ENCODE measurements at regions not wholly inside any gene's neighbourhood (a gene's known extent, or its start where the extent isn't known, plus 50 kb on each side); places are given as distances from the start of the nearest gene placed in this dataset.

DNA sequence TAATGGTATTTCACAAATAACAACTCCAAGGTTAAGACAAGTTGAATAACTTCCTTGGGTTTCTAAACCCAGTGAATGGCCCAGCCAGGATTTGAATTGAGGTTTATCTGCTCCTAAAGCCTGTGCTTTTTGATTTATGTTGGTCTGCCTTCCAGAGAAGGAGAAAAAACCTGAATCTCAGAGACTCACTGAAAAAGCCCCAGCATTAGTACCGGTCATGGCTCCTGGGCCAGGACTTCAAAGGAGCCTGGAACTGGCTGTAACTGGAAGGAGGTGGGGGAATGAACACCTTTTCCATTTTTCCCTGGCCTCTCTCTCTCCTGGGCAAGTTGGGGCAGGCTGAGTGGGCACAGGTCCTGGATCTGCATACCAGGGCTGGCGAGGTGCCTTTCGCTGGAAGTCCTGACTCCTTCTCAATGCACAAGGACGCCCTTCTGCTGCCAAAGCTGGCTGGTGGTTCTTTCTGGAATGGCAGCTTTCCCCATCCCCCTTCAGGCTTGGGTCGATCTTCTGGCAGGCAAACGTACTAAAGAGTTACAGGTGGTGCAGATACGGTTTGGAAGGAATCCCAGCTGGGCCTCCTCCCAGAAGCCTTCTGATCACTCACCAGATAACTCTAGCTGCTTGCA lies 268.2 kb downstream of the PTEN start:
- TF ChIP-seq, protein P1, sequence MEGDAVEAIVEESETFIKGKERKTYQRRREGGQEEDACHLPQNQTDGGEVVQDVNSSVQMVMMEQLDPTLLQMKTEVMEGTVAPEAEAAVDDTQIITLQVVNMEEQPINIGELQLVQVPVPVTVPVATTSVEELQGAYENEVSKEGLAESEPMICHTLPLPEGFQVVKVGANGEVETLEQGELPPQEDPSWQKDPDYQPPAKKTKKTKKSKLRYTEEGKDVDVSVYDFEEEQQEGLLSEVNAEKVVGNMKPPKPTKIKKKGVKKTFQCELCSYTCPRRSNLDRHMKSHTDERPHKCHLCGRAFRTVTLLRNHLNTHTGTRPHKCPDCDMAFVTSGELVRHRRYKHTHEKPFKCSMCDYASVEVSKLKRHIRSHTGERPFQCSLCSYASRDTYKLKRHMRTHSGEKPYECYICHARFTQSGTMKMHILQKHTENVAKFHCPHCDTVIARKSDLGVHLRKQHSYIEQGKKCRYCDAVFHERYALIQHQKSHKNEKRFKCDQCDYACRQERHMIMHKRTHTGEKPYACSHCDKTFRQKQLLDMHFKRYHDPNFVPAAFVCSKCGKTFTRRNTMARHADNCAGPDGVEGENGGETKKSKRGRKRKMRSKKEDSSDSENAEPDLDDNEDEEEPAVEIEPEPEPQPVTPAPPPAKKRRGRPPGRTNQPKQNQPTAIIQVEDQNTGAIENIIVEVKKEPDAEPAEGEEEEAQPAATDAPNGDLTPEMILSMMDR (IDR thresholded peaks at IDR 0.05; ENCODE audit: extremely low read depth, insufficient read depth, missing control alignments), result no peak
- no peak for DNase-seq (ENCODE audit: low spot score)
- in situ Hi-C loops (cut with MboI; ENCODE audit: low pct_unique_long_range_greater_than_20kb, low sequenced_read_pairs, unreplicated experiment), result no loop called here

DNA sequence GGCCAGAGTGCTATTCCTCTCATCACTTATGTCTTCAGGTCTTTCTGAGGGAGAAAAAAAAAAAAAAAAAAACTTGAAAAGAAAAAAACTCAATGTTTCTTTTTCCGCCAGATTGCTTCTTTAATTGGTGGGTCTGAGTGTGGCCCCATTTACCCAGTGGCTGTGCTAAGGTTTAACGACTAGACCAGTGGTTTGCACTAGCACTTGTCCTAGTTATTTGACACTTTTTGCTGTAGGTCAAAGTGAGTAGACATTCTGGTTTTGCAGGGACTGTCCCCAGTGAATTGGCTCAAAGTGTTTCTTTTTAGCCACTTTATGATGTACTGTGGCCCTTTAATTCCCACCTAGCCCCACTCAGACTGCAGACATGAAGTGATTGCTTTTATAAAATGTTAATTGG lies 273.3 kb downstream of the PTEN start:
- no peak for DNase-seq (ENCODE audit: low spot score)
- in situ Hi-C loops (cut with MboI; ENCODE audit: low pct_unique_long_range_greater_than_20kb, low sequenced_read_pairs, unreplicated experiment), result no loop called here
- TF ChIP-seq, protein P1 (IDR thresholded peaks at IDR 0.05; ENCODE audit: extremely low read depth, insufficient read depth, missing control alignments), result no peak

DNA sequence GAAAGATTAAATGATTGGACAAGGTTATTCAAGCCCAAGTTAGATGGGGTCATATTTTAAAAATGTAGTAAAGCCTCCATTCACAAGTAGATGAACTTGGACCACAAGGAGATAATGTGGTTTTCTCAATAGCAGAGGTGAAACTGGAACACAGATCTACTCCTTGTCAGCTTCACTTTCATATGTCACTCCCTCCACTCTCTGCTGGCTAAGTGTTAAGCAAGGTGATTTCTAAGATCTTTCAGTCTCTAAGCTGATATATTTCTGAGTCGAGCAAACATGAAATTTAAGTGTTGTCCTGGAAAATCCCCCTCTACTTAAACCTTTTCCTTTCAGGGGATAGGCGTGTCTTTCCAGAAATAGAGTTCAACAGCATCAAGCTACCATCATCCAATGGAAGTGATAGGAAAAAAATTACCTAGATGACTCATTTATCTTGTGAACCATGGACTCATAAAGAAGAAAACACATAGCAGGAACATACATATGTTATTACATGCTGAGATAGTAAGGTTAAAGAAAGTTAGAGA lies 275.0 kb downstream of the PTEN start:
- peak; percentile 57 for DNase-seq (ENCODE audit: low spot score)
- in situ Hi-C loops (cut with MboI; ENCODE audit: low pct_unique_long_range_greater_than_20kb, low sequenced_read_pairs, unreplicated experiment), result no loop called here
- TF ChIP-seq, protein P1 (IDR thresholded peaks at IDR 0.05; ENCODE audit: extremely low read depth, insufficient read depth, missing control alignments), result no peak

DNA sequence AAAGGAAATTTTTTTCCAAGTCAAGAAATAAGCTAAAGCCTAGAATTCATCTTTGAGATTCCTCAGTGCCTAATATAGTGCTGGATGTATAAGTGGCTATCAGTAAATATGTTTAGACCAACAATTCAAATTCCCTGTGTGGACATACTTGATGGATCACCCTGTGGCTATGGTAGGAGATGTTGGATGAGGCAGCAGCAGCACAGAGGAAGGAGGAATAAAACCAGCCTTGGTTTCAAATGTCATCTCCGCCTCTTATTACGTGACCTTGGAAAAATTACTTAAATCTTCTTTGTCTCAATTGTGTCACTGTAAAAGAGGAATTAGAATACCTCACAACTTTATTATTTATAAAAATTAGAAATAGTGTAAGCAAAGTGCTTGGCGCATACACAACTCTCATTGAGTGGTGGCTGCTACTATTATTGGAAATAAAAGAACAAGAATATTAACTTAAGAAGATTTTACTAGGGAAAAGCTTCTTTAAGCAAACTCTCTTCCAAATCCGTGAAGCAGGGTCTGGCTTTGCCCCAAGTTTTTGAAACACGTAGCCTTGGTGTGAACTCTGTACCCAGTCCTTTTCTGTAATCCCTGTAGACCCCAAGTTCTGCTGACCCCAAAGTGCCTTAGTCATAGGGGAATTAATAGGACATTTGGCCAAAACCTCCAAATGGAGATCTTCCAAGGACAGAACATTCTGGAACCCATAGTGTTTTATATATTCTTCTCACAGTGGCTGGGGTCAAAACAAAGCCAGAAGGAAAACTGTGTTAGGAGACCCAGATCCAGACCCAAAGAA lies 283.8 kb downstream of the PTEN start:
- DNase-seq (ENCODE audit: low spot score), result no peak
- in situ Hi-C loops (cut with MboI; ENCODE audit: low pct_unique_long_range_greater_than_20kb, low sequenced_read_pairs, unreplicated experiment), result no loop called here

DNA sequence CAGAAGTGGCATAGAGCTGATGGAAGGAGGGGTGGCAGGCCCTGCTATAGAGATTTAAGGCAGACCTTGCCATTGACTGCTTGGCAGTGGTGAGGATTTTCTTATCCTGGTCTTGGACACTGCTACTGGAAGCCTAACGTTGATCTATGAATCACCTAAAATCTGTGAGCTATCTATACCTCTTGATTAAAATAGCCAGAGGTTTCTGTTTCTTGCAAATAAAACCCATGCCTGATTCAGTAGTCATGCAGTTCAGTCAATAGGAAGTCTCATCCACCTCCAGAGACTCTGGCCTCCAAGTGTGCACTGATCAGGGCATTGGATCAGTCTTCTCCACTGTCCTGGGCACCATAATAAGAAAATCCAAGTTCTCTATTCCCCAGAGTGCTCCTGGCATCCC lies 286.5 kb downstream of the PTEN start:
- in situ Hi-C loops (cut with MboI; ENCODE audit: low pct_unique_long_range_greater_than_20kb, low sequenced_read_pairs, unreplicated experiment), result no loop called here
- TF ChIP-seq, protein P1 (IDR thresholded peaks at IDR 0.05; ENCODE audit: extremely low read depth, insufficient read depth, missing control alignments), result no peak
- no peak for DNase-seq (ENCODE audit: low spot score)

More for the DNA sequence above, 283.8 kb downstream of the PTEN start:
- TF ChIP-seq, protein P1 (IDR thresholded peaks at IDR 0.05; ENCODE audit: extremely low read depth, insufficient read depth, missing control alignments), result no peak

DNA sequence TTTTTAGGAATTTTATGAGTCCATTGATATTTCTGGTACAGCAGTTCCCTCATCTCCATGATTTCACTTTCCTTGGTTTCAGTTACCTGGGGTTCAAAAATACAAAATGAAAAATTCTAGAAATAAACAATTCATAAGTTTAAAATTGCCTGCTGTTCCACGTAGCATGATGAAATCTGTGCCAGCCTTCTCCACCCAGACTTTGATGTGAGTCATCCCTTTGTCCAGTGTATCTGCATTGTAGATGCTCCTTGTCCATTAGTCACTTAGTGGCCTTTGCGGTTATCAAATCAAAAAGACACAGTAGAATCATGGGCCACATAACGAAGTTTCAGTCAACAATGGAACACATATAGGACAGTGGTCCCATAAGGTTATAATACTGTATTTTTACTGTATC lies 286.9 kb downstream of the PTEN start:
- TF ChIP-seq, protein P1 (IDR thresholded peaks at IDR 0.05; ENCODE audit: extremely low read depth, insufficient read depth, missing control alignments), result no peak
- DNase-seq (ENCODE audit: low spot score), result no peak
- in situ Hi-C loops (cut with MboI; ENCODE audit: low pct_unique_long_range_greater_than_20kb, low sequenced_read_pairs, unreplicated experiment), result no loop called here
